GM12892 (cell line): ENCODE measurements at regions not wholly inside any gene's neighbourhood (a gene's known extent, or its start where the extent isn't known, plus 50 kb on each side); places are given as distances from the start of the nearest gene placed in this dataset.

ENCODE experiments used
- POLR2A ChIP-seq: IDR thresholded peaks from 2 replicates; pipeline ENCODE4 v1.6.1; 2011; ENCODE audit warnings: low read depth, low read length, control low read depth
- POLR2AphosphoS5 ChIP-seq: IDR thresholded peaks from 2 replicates; pipeline ENCODE4 v1.6.1; 2011; ENCODE audit warnings: low read depth, low read length, control low read depth
- TAF1 ChIP-seq: IDR thresholded peaks from 2 replicates; pipeline ENCODE4 v1.6.1; 2011; ENCODE audit warnings: low read depth, mild to moderate bottlenecking, control low read depth, low read length, borderline replicate concordance

GRCh38 chr10:31642281-31642680 lies 286.4 kb downstream of the ARHGAP12 start:
- TF ChIP-seq POLR2A = no peak
- TF ChIP-seq TAF1 = no peak
- TF ChIP-seq POLR2AphosphoS5 = no peak
